CD8-positive, alpha-beta memory T cell (primary cell): ENCODE measurements at regions not wholly inside any gene's neighbourhood (a gene's known extent, or its start where the extent isn't known, plus 50 kb on each side); places are given as distances from the start of the nearest gene placed in this dataset.
"Not testable (repeated sequence)": the region's sequence is repeated elsewhere in the genome, so short reads cannot be mapped to it uniquely, and the experiment has no call there.

Source experiments
- CTCF ChIA-PET: fragments of 350-600 bp; sonication (Branson Sonifier 250); formaldehyde crosslinking; loops from one replicate; lab custom pipeline; 2021; ENCODE audit warnings: antibody characterized with exemption; lab: Charles Lee
- POLR2A ChIA-PET: fragments of 350-600 bp; sonication (Branson Sonifier 250); formaldehyde crosslinking; loops from one replicate; lab custom pipeline; 2021; ENCODE audit warnings: antibody characterized with exemption; lab: Charles Lee
- DNase-seq, 5 donors: peaks; one replicate each; pipeline versions ENCODE4 v3.0.0 to v3.0.0-alpha.2; 2020 to 2022; ENCODE audit warnings: mixed read lengths in 1 of 5
- H3K27ac ChIP-seq: one replicate; pipeline ENCODE4 v1.7.0; 2013; ENCODE audit warnings: low read depth, mild to moderate bottlenecking, low read length, moderate library complexity
- H3K27me3 ChIP-seq: 2 replicates; pipeline ENCODE4 v1.7.0; 2013; ENCODE audit warnings: low read length, mild to moderate bottlenecking; ENCODE audit not compliant: insufficient read depth, poor library complexity, severe bottlenecking
- H3K36me3 ChIP-seq: 2 replicates; pipeline ENCODE4 v1.7.0; 2013; ENCODE audit warnings: mild to moderate bottlenecking, low read length, moderate library complexity; ENCODE audit not compliant: insufficient read depth
- H3K4me1 ChIP-seq: 2 replicates; pipeline ENCODE4 v1.7.0; 2013; ENCODE audit warnings: mild to moderate bottlenecking, low read length, moderate library complexity; ENCODE audit not compliant: insufficient read depth
- H3K4me3 ChIP-seq: 2 replicates; pipeline ENCODE4 v1.7.0; 2013; ENCODE audit warnings: mild to moderate bottlenecking, low read length
- H3K9me3 ChIP-seq: 2 replicates; pipeline ENCODE4 v1.7.0; 2013; ENCODE audit warnings: mild to moderate bottlenecking, low read length
- H3K27ac Mint-ChIP-seq, 8 donors: one replicate each; pipeline ENCODE4 v1.8.0; 2020 to 2021; ENCODE audit warnings: mixed read lengths in 8 of 8, mild to moderate bottlenecking in 6 of 8, inconsistent platforms in 3 of 8, moderate library complexity in 3 of 8
- H3K27me3 Mint-ChIP-seq, 2 donors: one replicate each; pipeline ENCODE4 v1.8.0; 2020 to 2021; ENCODE audit warnings: mixed read lengths in 2 of 2, mild to moderate bottlenecking in 1 of 2, moderate library complexity in 1 of 2
- H3K36me3 Mint-ChIP-seq, 3 donors: one replicate each; pipeline ENCODE4 v1.8.0; 2020 to 2021; ENCODE audit warnings: mixed read lengths in 3 of 3, inconsistent platforms in 1 of 3, mild to moderate bottlenecking in 1 of 3
- H3K4me1 Mint-ChIP-seq, 3 donors: one replicate each; pipeline ENCODE4 v1.8.0; 2020 to 2021; ENCODE audit warnings: mixed read lengths in 3 of 3, inconsistent platforms in 1 of 3, mild to moderate bottlenecking in 1 of 3
- H3K4me3 Mint-ChIP-seq, 7 donors: one replicate each; pipeline ENCODE4 v1.8.0; 2020 to 2021; ENCODE audit warnings: mixed read lengths in 7 of 7, mild to moderate bottlenecking in 6 of 7, moderate library complexity in 4 of 7, inconsistent platforms in 2 of 7
- H3K9me3 Mint-ChIP-seq, 5 donors: one replicate each; pipeline ENCODE4 v1.8.0; 2020 to 2022; ENCODE audit warnings: mixed read lengths in 5 of 5, mild to moderate bottlenecking in 3 of 5, moderate library complexity in 2 of 5, inconsistent platforms in 1 of 5

DNA sequence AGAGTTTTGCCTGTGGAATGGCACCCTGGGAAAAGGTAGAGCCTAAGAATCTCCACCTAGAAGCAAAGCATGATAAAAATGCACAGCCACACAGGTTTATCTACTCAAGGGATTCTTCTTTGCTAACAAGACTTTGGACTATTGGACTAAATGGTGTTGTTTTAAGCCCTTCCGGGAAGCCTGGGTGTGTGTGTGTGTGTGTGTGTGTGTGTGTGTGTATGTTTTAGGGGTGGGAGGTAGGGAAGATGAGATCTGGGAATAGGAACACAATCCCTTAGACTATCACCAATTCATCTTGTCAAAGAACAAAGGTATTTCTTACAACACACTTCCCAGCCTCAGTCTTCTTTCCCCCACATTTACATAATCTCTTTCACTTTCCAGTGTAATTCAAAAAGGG is 327.5 kb upstream of the FGF16 start:
- CTCF ChIA-PET = no interaction called here
- Mint-ChIP-seq H3K36me3 (no peaks in the 10 kb centered on the region), H3K4me1 (no peaks in the 10 kb centered on the region), H3K4me3 (no peak overlapping the region), H3K27ac (no peak overlapping the region), H3K27me3 (peaks cover 0 to 10% of the 10 kb centered on the region in 2 donors), H3K9me3 (peaks cover 0 to 6% (median 2%) of the 10 kb centered on the region in 5 donors)
- H3K27me3 ChIP-seq = no peaks in the 10 kb centered on the region
- DNase-seq = no peak
- H3K4me3 ChIP-seq = no peak overlapping the region
- no peak overlapping the region for H3K27ac ChIP-seq
- H3K4me1 ChIP-seq = no peaks in the 10 kb centered on the region
- H3K36me3 ChIP-seq = no peaks in the 10 kb centered on the region
- H3K9me3 ChIP-seq = no peaks in the 10 kb centered on the region
- POLR2A ChIA-PET = no interaction called here

DNA sequence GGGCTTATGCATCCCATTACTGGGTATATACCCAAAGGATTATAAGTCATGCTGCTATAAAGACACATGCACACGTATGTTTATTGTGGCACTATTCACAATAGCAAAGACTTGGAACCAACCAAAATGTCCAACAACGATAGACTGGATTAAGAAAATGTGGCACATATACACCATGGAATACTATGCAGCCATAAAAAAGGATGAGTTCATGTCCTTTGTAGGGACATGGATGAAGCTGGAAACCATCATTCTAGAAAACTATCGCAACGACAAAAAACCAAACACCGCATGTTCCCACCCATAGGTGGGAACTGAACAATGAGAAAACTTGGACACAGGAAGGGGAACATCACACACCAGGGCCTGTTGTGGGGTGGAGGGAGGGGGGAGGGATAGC is 323.3 kb upstream of the FGF16 start:
- H3K9me3 ChIP-seq, POLR2A ChIA-PET, CTCF ChIA-PET, H3K27me3 ChIP-seq, H3K4me1 Mint-ChIP-seq, DNase-seq, H3K4me1 ChIP-seq, H3K4me3 Mint-ChIP-seq, H3K36me3 ChIP-seq, H3K4me3 ChIP-seq, H3K27ac Mint-ChIP-seq, H3K27ac ChIP-seq, H3K36me3 Mint-ChIP-seq, H3K27me3 Mint-ChIP-seq, H3K9me3 Mint-ChIP-seq: not testable (repeated sequence)

DNA sequence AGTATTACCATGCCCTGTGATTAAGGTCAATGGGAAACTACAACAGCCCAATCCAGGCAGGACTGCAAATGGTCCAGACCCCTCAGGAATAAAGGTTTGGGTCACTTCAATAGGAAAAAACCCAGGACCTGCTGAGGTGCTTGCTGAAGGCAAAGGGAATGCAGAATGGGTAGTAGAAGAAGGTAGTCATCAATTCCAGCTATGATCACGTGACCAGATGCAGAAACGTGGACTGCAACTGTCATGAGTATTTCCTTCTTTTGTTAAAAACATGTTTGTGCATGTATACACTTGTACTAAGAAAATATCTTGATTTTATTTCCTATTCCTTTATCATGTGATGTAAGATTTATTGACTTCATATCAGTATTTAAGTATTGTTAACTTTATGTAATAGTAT is 319.6 kb upstream of the FGF16 start:
- H3K4me1 ChIP-seq, H3K4me3 Mint-ChIP-seq, H3K9me3 Mint-ChIP-seq, POLR2A ChIA-PET, H3K27ac ChIP-seq, DNase-seq, H3K4me3 ChIP-seq, H3K36me3 ChIP-seq, H3K9me3 ChIP-seq, H3K27me3 ChIP-seq, H3K36me3 Mint-ChIP-seq, H3K4me1 Mint-ChIP-seq, CTCF ChIA-PET, H3K27ac Mint-ChIP-seq, H3K27me3 Mint-ChIP-seq: not testable (repeated sequence)

DNA sequence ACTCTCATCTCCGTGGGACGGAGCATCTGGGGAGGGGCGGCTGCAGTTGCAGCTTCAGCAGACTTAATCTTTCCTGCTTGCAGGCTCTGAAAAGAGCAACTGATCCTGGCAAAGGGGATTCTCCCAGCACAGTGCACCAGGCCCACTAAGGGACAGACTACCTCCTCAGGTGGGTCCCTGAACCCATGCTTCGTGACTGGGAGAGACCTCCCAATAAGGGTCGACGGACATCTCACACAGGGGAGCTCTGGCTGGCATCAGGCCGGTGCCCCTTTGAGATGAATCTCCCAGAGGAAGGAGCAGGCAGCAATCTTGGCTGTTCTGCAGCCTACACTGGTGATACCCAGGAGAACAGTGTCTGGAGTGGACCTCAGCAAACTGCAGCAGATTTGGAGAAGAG is 303.3 kb upstream of the FGF16 start:
- peaks cover 0 to 5% (median 3%) of the 10 kb centered on the region in 5 donors for H3K9me3 Mint-ChIP-seq
- Histone ChIP-seq H3K9me3 (no peaks in the 10 kb centered on the region), H3K36me3 (no peaks in the 10 kb centered on the region), H3K27me3 (no peaks in the 10 kb centered on the region), H3K4me1 (no peaks in the 10 kb centered on the region), H3K4me3 (no peak overlapping the region), H3K27ac (no peak overlapping the region)
- no peak for DNase-seq
- ChIA-PET CTCF (no interaction called here), POLR2A (no interaction called here)
- no peaks in the 10 kb centered on the region for H3K4me1 Mint-ChIP-seq
- H3K36me3 Mint-ChIP-seq = peaks cover 0 to 2% (median 0%) of the 10 kb centered on the region in 3 donors
- no peak overlapping the region for H3K27ac Mint-ChIP-seq
- H3K4me3 Mint-ChIP-seq = no peak overlapping the region
- H3K27me3 Mint-ChIP-seq = peaks cover 0 to 11% of the 10 kb centered on the region in 2 donors

DNA sequence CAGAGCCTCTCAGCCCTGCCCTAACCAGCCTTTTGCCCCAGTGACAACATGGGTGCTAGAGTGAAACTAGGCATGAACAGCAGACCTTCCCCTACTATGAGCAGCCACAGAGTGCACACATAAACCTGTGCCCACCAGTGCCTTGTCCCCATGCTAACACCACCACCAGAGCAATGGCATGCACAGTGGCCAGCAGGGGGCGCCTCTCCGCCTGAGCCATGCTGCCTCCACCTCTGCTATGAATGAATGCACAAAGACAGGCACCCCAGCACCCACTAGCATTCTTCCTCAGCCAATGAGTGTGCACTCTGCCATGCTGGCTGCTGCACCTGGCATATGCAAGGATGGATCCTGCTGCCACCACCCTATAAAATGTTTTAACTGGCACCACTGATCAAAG is 286.9 kb upstream of the FGF16 start:
- no peaks in the 10 kb centered on the region for H3K9me3 ChIP-seq
- no peaks in the 10 kb centered on the region for H3K4me1 ChIP-seq
- no peaks in the 10 kb centered on the region for H3K36me3 ChIP-seq
- H3K36me3 Mint-ChIP-seq = no peaks in the 10 kb centered on the region
- no peak overlapping the region for H3K27ac ChIP-seq
- no peaks in the 10 kb centered on the region for H3K27me3 ChIP-seq
- H3K4me3 ChIP-seq = no peak overlapping the region
- peak in 1 of 5 donors; percentile 1 for DNase-seq
- H3K4me1 Mint-ChIP-seq = no peaks in the 10 kb centered on the region
- CTCF ChIA-PET = no interaction called here
- H3K27ac Mint-ChIP-seq = no peak overlapping the region
- H3K9me3 Mint-ChIP-seq = peaks cover 5 to 12% (median 7%) of the 10 kb centered on the region in 5 donors
- H3K4me3 Mint-ChIP-seq = no peak overlapping the region
- peaks cover 0 to 4% of the 10 kb centered on the region in 2 donors for H3K27me3 Mint-ChIP-seq
- POLR2A ChIA-PET = no interaction called here

DNA sequence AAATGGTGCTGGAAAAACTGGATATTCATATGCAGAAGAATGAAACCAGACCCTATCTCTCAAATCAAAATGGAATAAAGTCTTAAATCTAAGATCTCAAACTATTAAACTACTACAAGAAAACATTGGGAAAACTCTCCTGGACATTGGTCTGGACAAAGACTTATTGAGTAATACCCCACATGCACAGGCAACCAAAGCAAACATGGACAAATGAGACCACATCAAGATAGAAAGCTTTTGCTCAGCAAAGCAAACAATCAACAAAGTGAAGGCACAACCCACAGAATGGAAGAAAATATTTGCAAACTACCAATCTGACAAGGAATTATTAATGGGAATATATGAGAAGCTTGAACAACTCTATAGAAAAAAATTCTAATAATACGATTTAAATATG is 284.4 kb upstream of the FGF16 start:
- H3K9me3 Mint-ChIP-seq = peaks cover 6 to 12% (median 6%) of the 10 kb centered on the region in 5 donors
- no peaks in the 10 kb centered on the region for H3K4me1 ChIP-seq
- no peaks in the 10 kb centered on the region for H3K4me1 Mint-ChIP-seq
- H3K27ac ChIP-seq = no peak overlapping the region
- DNase-seq = no peak
- H3K36me3 ChIP-seq = no peaks in the 10 kb centered on the region
- no peaks in the 10 kb centered on the region for H3K36me3 Mint-ChIP-seq
- no peaks in the 10 kb centered on the region for H3K27me3 ChIP-seq
- H3K4me3 Mint-ChIP-seq = no peak overlapping the region
- H3K27me3 Mint-ChIP-seq = peaks cover 3 to 5% of the 10 kb centered on the region in 2 donors
- CTCF ChIA-PET = no interaction called here
- H3K27ac Mint-ChIP-seq = no peak overlapping the region
- no peak overlapping the region for H3K4me3 ChIP-seq
- H3K9me3 ChIP-seq = no peaks in the 10 kb centered on the region
- POLR2A ChIA-PET = no interaction called here

DNA sequence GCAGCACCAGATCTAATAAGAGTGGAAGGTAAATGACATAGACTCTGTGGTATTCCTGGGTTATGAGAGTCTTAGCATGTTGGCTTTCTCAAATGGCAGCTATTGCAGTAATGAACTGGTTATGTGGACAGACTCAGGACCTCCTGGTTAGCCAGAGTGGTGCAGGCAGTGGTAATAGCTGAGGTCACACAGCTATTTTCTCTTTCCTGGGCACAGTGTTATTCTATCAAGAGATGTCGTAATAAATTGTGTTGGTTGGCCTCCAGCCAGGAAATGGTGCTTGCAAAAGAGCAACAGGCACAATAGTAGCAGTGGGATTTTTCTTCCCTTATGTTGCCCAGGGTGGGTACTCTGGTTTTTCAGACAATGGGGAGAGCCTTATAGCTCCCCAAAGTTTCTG is 279.2 kb upstream of the FGF16 start:
- ChIA-PET CTCF (no interaction called here), POLR2A (no interaction called here)
- H3K4me1 ChIP-seq = no peaks in the 10 kb centered on the region
- no peaks in the 10 kb centered on the region for H3K9me3 ChIP-seq
- H3K36me3 Mint-ChIP-seq = no peaks in the 10 kb centered on the region
- H3K27ac ChIP-seq = no peak overlapping the region
- H3K27ac Mint-ChIP-seq = no peak overlapping the region
- no peaks in the 10 kb centered on the region for H3K36me3 ChIP-seq
- H3K4me3 Mint-ChIP-seq = no peak overlapping the region
- peaks cover 5 to 10% of the 10 kb centered on the region in 2 donors for H3K27me3 Mint-ChIP-seq
- DNase-seq = no peak
- no peaks in the 10 kb centered on the region for H3K4me1 Mint-ChIP-seq
- H3K27me3 ChIP-seq = no peaks in the 10 kb centered on the region
- peaks cover 0 to 2% (median 0%) of the 10 kb centered on the region in 5 donors for H3K9me3 Mint-ChIP-seq
- H3K4me3 ChIP-seq = no peak overlapping the region

DNA sequence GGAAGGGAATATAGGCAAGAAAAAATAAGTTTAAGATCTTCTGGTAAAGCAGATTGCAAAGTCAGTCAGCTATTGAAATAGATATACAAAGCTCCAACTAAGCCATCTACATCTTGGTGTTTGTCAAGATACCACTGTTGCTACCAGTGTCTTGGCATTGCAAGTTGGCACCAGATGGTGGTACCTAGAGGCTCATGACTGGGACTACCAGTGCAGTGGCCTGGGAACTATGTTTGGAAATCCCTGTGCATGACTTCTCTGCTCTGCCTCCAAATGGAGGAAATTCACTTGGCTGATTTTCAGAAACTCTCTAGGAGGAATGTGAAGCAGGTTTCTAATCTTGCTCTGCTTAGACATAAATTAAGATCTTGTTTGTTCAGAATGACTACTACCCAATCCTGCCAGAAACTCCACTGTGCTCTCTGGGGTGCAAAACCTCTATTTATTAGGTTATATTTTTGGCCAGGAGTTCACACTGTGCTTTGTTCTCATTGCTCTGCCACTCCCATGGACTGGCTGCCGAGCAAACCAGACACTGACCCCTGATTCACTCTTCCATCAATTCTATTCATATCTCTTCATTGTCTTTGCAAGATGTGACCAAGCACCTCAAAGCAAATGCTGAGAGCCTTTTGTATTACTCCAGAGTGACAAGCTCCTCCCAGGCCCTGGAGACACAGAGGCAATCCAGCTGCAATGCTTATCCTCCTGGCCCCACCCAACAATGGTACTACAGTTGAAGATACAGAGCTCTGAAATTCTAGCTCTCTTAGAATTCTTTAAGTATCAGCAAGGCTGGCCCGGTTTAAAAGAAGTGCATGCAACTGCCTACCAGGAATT is 272.3 kb upstream of the FGF16 start:
- Histone ChIP-seq H3K4me3 (no peak overlapping the region), H3K9me3 (no peaks in the 10 kb centered on the region), H3K4me1 (no peaks in the 10 kb centered on the region), H3K27ac (no peak overlapping the region), H3K36me3 (no peaks in the 10 kb centered on the region), H3K27me3 (no peaks in the 10 kb centered on the region)
- Mint-ChIP-seq H3K27ac (no peak overlapping the region), H3K4me3 (no peak overlapping the region), H3K9me3 (no peaks in the 10 kb centered on the region), H3K27me3 (peaks cover 0 to 6% of the 10 kb centered on the region in 2 donors), H3K36me3 (no peaks in the 10 kb centered on the region), H3K4me1 (no peaks in the 10 kb centered on the region)
- CTCF ChIA-PET = no interaction called here
- POLR2A ChIA-PET = no interaction called here
- no peak for DNase-seq
